ENCODE measurements at regions not wholly inside any gene's neighbourhood (a gene's known extent, or its start where the extent isn't known, plus 50 kb on each side); places are given as distances from the start of the nearest gene placed in this dataset.

GRCh38 chr15:38789566-38789965 lies 225.0 kb upstream of the RASGRP1 start:
- TF ChIP-seq POLR2A (IDR thresholded peaks at IDR 0.05; ENCODE audit: low read depth, low read length) (no peak), POLR2AphosphoS5 (IDR thresholded peaks at IDR 0.05; ENCODE audit: low read depth, low read length) (no peak), TAF1 (IDR thresholded peaks at IDR 0.05; ENCODE audit: low read depth, low read length) (no peak), POU2F2 (IDR thresholded peaks at IDR 0.05; ENCODE audit: low read depth, low read length) (no peak)
